SK-N-MC (cell line): ENCODE measurements at regions not wholly inside any gene's neighbourhood (a gene's known extent, or its start where the extent isn't known, plus 50 kb on each side); places are given as distances from the start of the nearest gene placed in this dataset.

Experiments used
- EZH2 ChIP-seq: fragments of 200-600 bp; sonication (generic); IDR thresholded peaks from one replicate; pipeline ENCODE4 v1.6.1; 2017; ENCODE audit warnings: antibody characterized with exemption
- FOXP2 ChIP-seq: optimal IDR thresholded peaks from 2 replicates; pipeline ENCODE3; 2011; ENCODE audit warnings: mild to moderate bottlenecking, moderate library complexity; ENCODE audit not compliant: insufficient read depth; ENCODE audit errors: extremely low read length, control extremely low read depth
- POLR2AphosphoS5 ChIP-seq: IDR thresholded peaks from 2 replicates; pipeline ENCODE4 v1.6.1; 2012; ENCODE audit warnings: mild to moderate bottlenecking, low read depth, low read length, borderline replicate concordance

DNA sequence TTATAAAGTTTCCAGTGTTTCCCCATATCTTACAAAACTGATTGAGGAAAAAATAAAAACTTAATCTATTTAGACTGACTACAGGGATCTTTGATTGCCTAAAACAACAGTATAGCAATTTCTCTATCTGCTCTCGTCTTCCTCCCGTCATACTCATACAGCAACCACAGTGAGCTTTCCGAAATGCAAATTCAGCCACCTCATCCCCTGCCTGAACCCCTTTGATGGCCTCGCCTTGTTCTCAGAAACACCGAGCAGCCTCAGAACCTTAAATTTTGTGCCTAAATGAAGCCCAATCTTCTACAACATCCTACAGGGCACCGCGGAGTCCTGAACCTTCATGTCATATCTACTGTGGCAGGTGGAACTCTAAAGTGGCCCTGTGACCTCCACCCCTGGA lies 223.7 kb upstream of the TMEM132C start:
- TF ChIP-seq EZH2 (no peak), POLR2AphosphoS5 (no peak), FOXP2 (no peak)
